Right atrium auricular region (tissue), 2 donors: ENCODE measurements at regions not wholly inside any gene's neighbourhood (a gene's known extent, or its start where the extent isn't known, plus 50 kb on each side); places are given as distances from the start of the nearest gene placed in this dataset.
A peak's percentile ranks its signal among the peaks of the same experiment; 100 is the strongest.

Experiments used
- DNase-seq: peaks from one replicate; pipeline ENCODE4 v3.0.0-alpha.2; 2019; ENCODE audit warnings: low spot score
- H3K27ac ChIP-seq, 2 donors: fragments of 200-600 bp; sonication (generic); 1 replicate in 1 of 2; 2 replicates in 1 of 2; pipeline ENCODE4 v1.5.1; 2016 to 2019
- H3K27me3 ChIP-seq, 2 donors: fragments of 200-600 bp; sonication (generic); one replicate each; pipeline versions ENCODE4 v1.5.1 to v1.6.0; 2017 to 2019
- H3K36me3 ChIP-seq: fragments of 200-600 bp; sonication (generic); one replicate; pipeline ENCODE4 v1.5.1; 2016
- H3K4me1 ChIP-seq, 2 donors: fragments of 200-600 bp; sonication (generic); one replicate each; pipeline versions ENCODE4 v1.5.1 to v1.6.0; 2017 to 2019
- H3K4me3 ChIP-seq, 2 donors: fragments of 200-600 bp; sonication (generic); 1 replicate in 1 of 2; 2 replicates in 1 of 2; pipeline ENCODE4 v1.5.1; 2017 to 2019; ENCODE audit warnings: mild to moderate bottlenecking in 1 of 2, moderate library complexity in 1 of 2
- H3K9me3 ChIP-seq, 2 donors: fragments of 200-600 bp; sonication (generic); one replicate each; pipeline ENCODE4 v1.5.1; 2019
- CTCF ChIP-seq, 2 donors: fragments of 200-600 bp; sonication (generic); IDR thresholded peaks; one replicate each; pipeline ENCODE4 v1.5.1; 2019; ENCODE audit warnings: antibody characterized with exemption in 2 of 2

- Histone ChIP-seq H3K4me1 (no peaks in the 10 kb centered on the region), H3K27me3 (no peaks in the 10 kb centered on the region), H3K4me3 (no peak overlapping the region), H3K27ac (no peak overlapping the region), H3K36me3 (no peaks in the 10 kb centered on the region), H3K9me3 (peaks cover 0 to 7% of the 10 kb centered on the region in 2 donors)
- TF ChIP-seq CTCF (IDR thresholded peaks at IDR 0.05): no peak
- DNase-seq: no peak
Measured at GRCh38 chr3:34687671-34688070, 889.2 kb downstream of the PDCD6IP start.

- Histone ChIP-seq H3K9me3 (peaks cover 0 to 19% of the 10 kb centered on the region in 2 donors), H3K27ac (no peak overlapping the region), H3K27me3 (no peaks in the 10 kb centered on the region), H3K36me3 (no peaks in the 10 kb centered on the region), H3K4me1 (no peaks in the 10 kb centered on the region), H3K4me3 (no peak overlapping the region)
- no peak for TF ChIP-seq CTCF (IDR thresholded peaks at IDR 0.05)
- DNase-seq: no peak
Measured at GRCh38 chr3:34696831-34697230, 898.4 kb downstream of the PDCD6IP start.

GRCh38 chr3:34703053-34703452 is 904.6 kb downstream of the PDCD6IP start:
- Histone ChIP-seq H3K27me3 (no peaks in the 10 kb centered on the region), H3K36me3 (no peaks in the 10 kb centered on the region), H3K9me3 (peaks cover 0 to 25% of the 10 kb centered on the region in 2 donors), H3K27ac (no peak overlapping the region), H3K4me1 (no peaks in the 10 kb centered on the region), H3K4me3 (no peak overlapping the region)
- no peak for TF ChIP-seq CTCF (IDR thresholded peaks at IDR 0.05)
- DNase-seq: no peak

GRCh38 chr3:34724916-34725499 is 914.3 kb upstream of the ARPP21 start:
- TF ChIP-seq CTCF (IDR thresholded peaks at IDR 0.05): no peak
- no peak overlapping the region for H3K4me3 ChIP-seq
- peaks cover 0 to 6% of the 10 kb centered on the region in 2 donors for H3K9me3 ChIP-seq
- H3K4me1 ChIP-seq: no peaks in the 10 kb centered on the region
- no peak for DNase-seq
- H3K36me3 ChIP-seq: no peaks in the 10 kb centered on the region
- peak overlapping the region in 1 of 2 donors; percentile 86 for H3K27ac ChIP-seq
- H3K27me3 ChIP-seq: no peaks in the 10 kb centered on the region

GRCh38 chr3:34725774-34726173 is 913.6 kb upstream of the ARPP21 start:
- Histone ChIP-seq H3K27me3 (no peaks in the 10 kb centered on the region), H3K27ac (peak overlapping the region in 1 of 2 donors; percentile 86), H3K9me3 (peaks cover 0 to 6% of the 10 kb centered on the region in 2 donors), H3K4me1 (no peaks in the 10 kb centered on the region), H3K4me3 (no peak overlapping the region), H3K36me3 (no peaks in the 10 kb centered on the region)
- no peak for DNase-seq
- no peak for TF ChIP-seq CTCF (IDR thresholded peaks at IDR 0.05)

GRCh38 chr3:34727700-34728099 is 911.6 kb upstream of the ARPP21 start:
- peaks cover 0 to 6% of the 10 kb centered on the region in 2 donors for H3K9me3 ChIP-seq
- no peaks in the 10 kb centered on the region for H3K4me1 ChIP-seq
- H3K27ac ChIP-seq: peak overlapping the region in 1 of 2 donors; percentile 86
- H3K36me3 ChIP-seq: no peaks in the 10 kb centered on the region
- no peaks in the 10 kb centered on the region for H3K27me3 ChIP-seq
- DNase-seq: no peak
- no peak overlapping the region for H3K4me3 ChIP-seq
- TF ChIP-seq CTCF (IDR thresholded peaks at IDR 0.05): no peak
